ENCODE measurements at regions not wholly inside any gene's neighbourhood (a gene's known extent, or its start where the extent isn't known, plus 50 kb on each side); places are given as distances from the start of the nearest gene placed in this dataset.

GRCh38 chr10:35819736-35820135, 177.6 kb upstream of the FZD8 start:
- TF ChIP-seq CTCF (IDR thresholded peaks at IDR 0.05; ENCODE audit: low read depth, low read length) (no peak), MAX (IDR thresholded peaks at IDR 0.05; ENCODE audit: low read depth, low read length) (no peak), MYC (IDR thresholded peaks at IDR 0.05; ENCODE audit: low read depth, low read length) (no peak)
